H1 (cell line): ENCODE measurements at regions not wholly inside any gene's neighbourhood (a gene's known extent, or its start where the extent isn't known, plus 50 kb on each side); places are given as distances from the start of the nearest gene placed in this dataset.
A peak's percentile ranks its signal among the peaks of the same experiment; 100 is the strongest.

Source experiments
- CTCF ChIA-PET: fragments of 300-600 bp; sonication (Branson Sonifier 250); formaldehyde crosslinking; loops from one replicate; lab custom pipeline; 2021; ENCODE audit not compliant: partially characterized antibody; lab: Charles Lee
- POLR2A ChIA-PET: fragments of 300-600 bp; sonication (Branson Sonifier 250); formaldehyde crosslinking; loops from one replicate; lab custom pipeline; 2021; ENCODE audit warnings: inconsistent platforms; ENCODE audit not compliant: partially characterized antibody; lab: Charles Lee
- DNase-seq, 2 experiments: peaks; one replicate each; pipeline versions ENCODE4 v3.0.0 to v3.0.0-alpha.2; 2010 to 2022; ENCODE audit warnings: low spot score in 2 of 2, low read depth in 1 of 2, mixed read lengths in 1 of 2
- FAIRE-seq: peaks from 2 replicates; lab custom pipeline; 2011; peaks lifted over from hg19 to GRCh38; lab: Jason Lieb, UNC
- H2AFZ ChIP-seq: 2 replicates; pipeline ENCODE4 v1.8.1; 2012; ENCODE audit warnings: low read length, inconsistent platforms
- H2AK5ac ChIP-seq: 2 replicates; pipeline ENCODE4 v1.6.1; 2013; ENCODE audit warnings: low read depth, low read length
- H2BK120ac ChIP-seq: replicated peaks from 2 replicates; pipeline ENCODE3; 2013; ENCODE audit warnings: low read depth, low read length, inconsistent platforms
- H2BK12ac ChIP-seq: 2 replicates; pipeline ENCODE4 v1.6.1; 2013; ENCODE audit warnings: low read depth, low read length
- H2BK15ac ChIP-seq: 2 replicates; pipeline ENCODE4 v1.6.1; 2013; ENCODE audit warnings: low read length
- H2BK20ac ChIP-seq: 2 replicates; pipeline ENCODE4 v1.6.1; 2013; ENCODE audit warnings: low read length
- H2BK5ac ChIP-seq: 2 replicates; pipeline ENCODE4 v1.6.1; 2013; ENCODE audit warnings: low read depth, low read length
- H3K14ac ChIP-seq: 2 replicates; pipeline ENCODE4 v1.6.1; 2013; ENCODE audit warnings: inconsistent platforms; ENCODE audit not compliant: insufficient read length
- H3K18ac ChIP-seq: 2 replicates; pipeline ENCODE4 v1.6.1; 2013; ENCODE audit warnings: low read length; ENCODE audit errors: extremely low read depth
- H3K23ac ChIP-seq: 2 replicates; pipeline ENCODE4 v1.6.1; 2013; ENCODE audit warnings: inconsistent platforms; ENCODE audit not compliant: insufficient read length
- H3K23me2 ChIP-seq: 2 replicates; pipeline ENCODE4 v1.6.1; 2013; ENCODE audit warnings: low read depth, low read length
- H3K27ac ChIP-seq: 2 replicates; pipeline ENCODE4 v1.6.1; 2011; ENCODE audit warnings: low read depth, low read length, inconsistent platforms
- H3K27me3 ChIP-seq, 4 experiments: replicated peaks in 1 of 4; 1 replicate in 1 of 4; 2 replicates in 3 of 4; pipeline versions ENCODE4 v1.6.1 to v1.8.1; 2011 to 2013; ENCODE audit warnings: low read length in 3 of 4, mild to moderate bottlenecking in 3 of 4, inconsistent platforms in 2 of 4, mixed read lengths in 2 of 4, moderate library complexity in 1 of 4; ENCODE audit not compliant: control insufficient read depth in 3 of 4, insufficient read depth in 3 of 4; ENCODE audit errors: extremely low read depth in 1 of 4
- H3K36me3 ChIP-seq, 4 experiments: 2 replicates each; pipeline versions ENCODE4 v1.6.1 to v1.8.1; 2011 to 2013; ENCODE audit warnings: mild to moderate bottlenecking in 4 of 4, low read length in 3 of 4, moderate library complexity in 2 of 4, control low read depth in 1 of 4, inconsistent platforms in 1 of 4; ENCODE audit not compliant: insufficient read depth in 4 of 4, control insufficient read depth in 2 of 4
- H3K4ac ChIP-seq: replicated peaks from 2 replicates; pipeline ENCODE3; 2013; ENCODE audit warnings: low read length, low read depth, mixed read lengths, inconsistent platforms; ENCODE audit not compliant: insufficient read length
- H3K4me1 ChIP-seq, 4 experiments: replicated peaks in 1 of 4; 1 replicate in 1 of 4; 2 replicates in 3 of 4; pipeline versions ENCODE4 v1.6.1 to v1.8.1; 2011 to 2013; ENCODE audit warnings: low read length in 3 of 4, inconsistent platforms in 2 of 4, mixed read lengths in 1 of 4; ENCODE audit not compliant: insufficient read depth in 4 of 4, control insufficient read depth in 3 of 4
- H3K4me2 ChIP-seq, 2 experiments: 2 replicates each; pipeline versions ENCODE4 v1.6.1 to v1.8.1; 2011 to 2013; ENCODE audit warnings: low read depth in 2 of 2, low read length in 2 of 2, control low read depth in 1 of 2, inconsistent platforms in 1 of 2, mild to moderate bottlenecking in 1 of 2; ENCODE audit not compliant: insufficient read depth in 1 of 2
- H3K4me3 ChIP-seq, 4 experiments: fragments of 200-600, 300-600 bp in 1 of 4; sonication (generic), shearing (Covaris generic), sonication (Bioruptor Twin) in 1 of 4; 2 replicates each; pipeline versions ENCODE4 v1.5.1 to v1.8.1; 2011 to 2016; ENCODE audit warnings: low read length in 4 of 4, low read depth in 3 of 4, control low read depth in 2 of 4, inconsistent platforms in 2 of 4, mild to moderate bottlenecking in 2 of 4, mixed read lengths in 1 of 4, moderate library complexity in 1 of 4; ENCODE audit not compliant: insufficient read depth in 2 of 4; ENCODE audit errors: extremely low read depth in 1 of 4
- H3K56ac ChIP-seq: replicated peaks from 2 replicates; pipeline ENCODE3; 2013; ENCODE audit warnings: low read depth, mild to moderate bottlenecking, mixed read lengths, low read length, inconsistent platforms; ENCODE audit not compliant: insufficient read length
- H3K79me1 ChIP-seq: 2 replicates; pipeline ENCODE4 v1.6.1; 2013; ENCODE audit warnings: low read depth, low read length, control low read depth
- H3K79me2 ChIP-seq, 2 experiments: 2 replicates each; pipeline versions ENCODE4 v1.6.1 to v1.8.1; 2012 to 2013; ENCODE audit warnings: low read length in 2 of 2, mild to moderate bottlenecking in 2 of 2, inconsistent platforms in 1 of 2; ENCODE audit not compliant: insufficient read depth in 2 of 2, control insufficient read depth in 1 of 2
- H3K9ac ChIP-seq, 4 experiments: replicated peaks in 1 of 4; 1 replicate in 1 of 4; 2 replicates in 3 of 4; pipeline versions ENCODE4 v1.6.1 to v1.8.1; 2011 to 2013; ENCODE audit warnings: low read depth in 3 of 4, low read length in 3 of 4, control low read depth in 2 of 4, mild to moderate bottlenecking in 2 of 4, moderate library complexity in 2 of 4, inconsistent platforms in 1 of 4; ENCODE audit errors: extremely low read depth in 1 of 4
- H3K9me3 ChIP-seq, 2 experiments: 2 replicates each; pipeline versions ENCODE4 v1.6.1 to v1.8.1; 2012 to 2013; ENCODE audit warnings: mild to moderate bottlenecking in 2 of 2, moderate library complexity in 2 of 2, control low read depth in 1 of 2, inconsistent platforms in 1 of 2, low read depth in 1 of 2, low read length in 1 of 2, mixed read lengths in 1 of 2; ENCODE audit not compliant: insufficient read depth in 2 of 2
- H4K20me1 ChIP-seq, 2 experiments: replicated peaks in 1 of 2; 2 replicates each; pipeline versions ENCODE3 to v1.8.1; 2011 to 2013; ENCODE audit warnings: inconsistent platforms in 2 of 2, low read length in 2 of 2, mild to moderate bottlenecking in 1 of 2; ENCODE audit not compliant: insufficient read depth in 2 of 2, control insufficient read depth in 1 of 2
- H4K5ac ChIP-seq: 2 replicates; pipeline ENCODE4 v1.6.1; 2013; ENCODE audit warnings: low read length, low read depth, mixed read lengths, inconsistent platforms; ENCODE audit not compliant: insufficient read length
- H4K8ac ChIP-seq: 2 replicates; pipeline ENCODE4 v1.8.0; 2013; ENCODE audit warnings: mild to moderate bottlenecking, moderate library complexity, low read length, inconsistent platforms; ENCODE audit not compliant: insufficient read depth; ENCODE audit errors: extremely low read depth
- H4K91ac ChIP-seq: replicated peaks from 2 replicates; pipeline ENCODE3; 2013; ENCODE audit warnings: low read length, mixed read lengths, inconsistent platforms; ENCODE audit not compliant: insufficient read length
- RBBP5 ChIP-seq: IDR thresholded peaks from 2 replicates; pipeline ENCODE4 v1.7.1; 2012; ENCODE audit warnings: low read depth, mild to moderate bottlenecking, inconsistent platforms, low read length, moderate library complexity, borderline replicate concordance
- WGBS, 2 experiments: shearing (Covaris generic) in 1 of 2; methylation state at CpG; one replicate each; pipeline versions ENCODE4 v1.1.6 to v1.1.7; 2013 to 2015; ENCODE audit warnings: low lambda C conversion rate in 2 of 2, mixed read lengths in 2 of 2, inconsistent platforms in 1 of 2, low coverage in 1 of 2, missing lambda C conversion rate in 1 of 2; ENCODE audit not compliant: insufficient replicate concordance in 2 of 2, insufficient coverage in 1 of 2, insufficient read length in 1 of 2; ENCODE audit errors: extremely low coverage in 1 of 2, missing lambda C conversion rate in 1 of 2; 5-methylcytosine and 5-hydroxymethylcytosine counted together

GRCh38 chr2:62334009-62334408 is 138.1 kb downstream of the B3GNT2 start:
- H3K23ac ChIP-seq, result no peak overlapping the region
- H3K9me3 ChIP-seq, result no peaks in the 10 kb centered on the region
- H2AFZ ChIP-seq, result no peak overlapping the region; the same call in 1 of the 2 replicates
- no peak for TF ChIP-seq RBBP5
- TF ChIP-seq, all 59 proteins: peak for 0
- POLR2A ChIA-PET, result interaction anchor here (0.6 to 0.9 kb wide), 2 partner anchors 8 to 445 kb away, joined by 4 to 5 read pairs; no protein-coding TSS in a partner anchor
- CTCF ChIA-PET, result interaction anchor here (0.6 to 2.3 kb wide), 8 partner anchors 13 to 677 kb away, joined by 3 to 7 read pairs (median 4); no protein-coding TSS in a partner anchor
- H2BK20ac ChIP-seq, result no peak overlapping the region
- H3K4me1 ChIP-seq, result peaks cover 6 to 16% (median 7%) of the 10 kb centered on the region in 4 experiments; a peak in 6 of 7 replicates
- H4K8ac ChIP-seq, result no peak overlapping the region
- H4K20me1 ChIP-seq, result no peaks in the 10 kb centered on the region
- H3K4me2 ChIP-seq, result no peak overlapping the region
- no peak overlapping the region for H3K9ac ChIP-seq
- no peaks in the 10 kb centered on the region for H3K79me2 ChIP-seq
- no peaks in the 10 kb centered on the region for H3K36me3 ChIP-seq
- H3K4ac ChIP-seq, result no peak overlapping the region
- no peak overlapping the region for H3K4me3 ChIP-seq
- H2BK15ac ChIP-seq, result no peak overlapping the region
- H3K23me2 ChIP-seq, result no peaks in the 10 kb centered on the region
- no peak overlapping the region for H3K14ac ChIP-seq
- H2BK120ac ChIP-seq, result no peak overlapping the region
- no peak overlapping the region for H4K91ac ChIP-seq
- FAIRE-seq (no peak), DNase-seq (no peak)
- H3K27me3 ChIP-seq, result no peaks in the 10 kb centered on the region
- H2BK5ac ChIP-seq, result no peak overlapping the region; the same call in 1 of the 2 replicates
- 89% methylated on average over 4 of the region's 4 CpGs; no CpG with 5 or more reads in 1 of the 2 experiments for WGBS, 2 experiments
- H3K18ac ChIP-seq, result no peak overlapping the region
- H3K27ac ChIP-seq, result no peak overlapping the region
- H3K79me1 ChIP-seq, result no peaks in the 10 kb centered on the region
- H2AK5ac ChIP-seq, result no peak overlapping the region
- H2BK12ac ChIP-seq, result peak overlapping the region; percentile 64; the same call in 1 of the 2 replicates
- no peak overlapping the region for H4K5ac ChIP-seq
- H3K56ac ChIP-seq, result no peak overlapping the region
